H1 (cell line): ENCODE measurements at regions not wholly inside any gene's neighbourhood (a gene's known extent, or its start where the extent isn't known, plus 50 kb on each side); places are given as distances from the start of the nearest gene placed in this dataset.

Source experiments
- CTCF ChIA-PET: fragments of 300-600 bp; sonication (Branson Sonifier 250); formaldehyde crosslinking; loops from one replicate; lab custom pipeline; 2021; ENCODE audit not compliant: partially characterized antibody; lab: Charles Lee
- POLR2A ChIA-PET: fragments of 300-600 bp; sonication (Branson Sonifier 250); formaldehyde crosslinking; loops from one replicate; lab custom pipeline; 2021; ENCODE audit warnings: inconsistent platforms; ENCODE audit not compliant: partially characterized antibody; lab: Charles Lee
- DNase-seq, 2 experiments: peaks; one replicate each; pipeline versions ENCODE4 v3.0.0 to v3.0.0-alpha.2; 2010 to 2022; ENCODE audit warnings: low spot score in 2 of 2, low read depth in 1 of 2, mixed read lengths in 1 of 2
- FAIRE-seq: peaks from 2 replicates; lab custom pipeline; 2011; peaks lifted over from hg19 to GRCh38; lab: Jason Lieb, UNC
- H2AFZ ChIP-seq: 2 replicates; pipeline ENCODE4 v1.8.1; 2012; ENCODE audit warnings: low read length, inconsistent platforms
- H2AK5ac ChIP-seq: 2 replicates; pipeline ENCODE4 v1.6.1; 2013; ENCODE audit warnings: low read depth, low read length
- H2BK120ac ChIP-seq: replicated peaks from 2 replicates; pipeline ENCODE3; 2013; ENCODE audit warnings: low read depth, low read length, inconsistent platforms
- H2BK12ac ChIP-seq: 2 replicates; pipeline ENCODE4 v1.6.1; 2013; ENCODE audit warnings: low read depth, low read length
- H2BK15ac ChIP-seq: 2 replicates; pipeline ENCODE4 v1.6.1; 2013; ENCODE audit warnings: low read length
- H2BK20ac ChIP-seq: 2 replicates; pipeline ENCODE4 v1.6.1; 2013; ENCODE audit warnings: low read length
- H2BK5ac ChIP-seq: 2 replicates; pipeline ENCODE4 v1.6.1; 2013; ENCODE audit warnings: low read depth, low read length
- H3K14ac ChIP-seq: 2 replicates; pipeline ENCODE4 v1.6.1; 2013; ENCODE audit warnings: inconsistent platforms; ENCODE audit not compliant: insufficient read length
- H3K18ac ChIP-seq: 2 replicates; pipeline ENCODE4 v1.6.1; 2013; ENCODE audit warnings: low read length; ENCODE audit errors: extremely low read depth
- H3K23ac ChIP-seq: 2 replicates; pipeline ENCODE4 v1.6.1; 2013; ENCODE audit warnings: inconsistent platforms; ENCODE audit not compliant: insufficient read length
- H3K23me2 ChIP-seq: 2 replicates; pipeline ENCODE4 v1.6.1; 2013; ENCODE audit warnings: low read depth, low read length
- H3K27ac ChIP-seq: 2 replicates; pipeline ENCODE4 v1.6.1; 2011; ENCODE audit warnings: low read depth, low read length, inconsistent platforms
- H3K27me3 ChIP-seq, 4 experiments: replicated peaks in 1 of 4; 1 replicate in 1 of 4; 2 replicates in 3 of 4; pipeline versions ENCODE4 v1.6.1 to v1.8.1; 2011 to 2013; ENCODE audit warnings: low read length in 3 of 4, mild to moderate bottlenecking in 3 of 4, inconsistent platforms in 2 of 4, mixed read lengths in 2 of 4, moderate library complexity in 1 of 4; ENCODE audit not compliant: control insufficient read depth in 3 of 4, insufficient read depth in 3 of 4; ENCODE audit errors: extremely low read depth in 1 of 4
- H3K36me3 ChIP-seq, 4 experiments: 2 replicates each; pipeline versions ENCODE4 v1.6.1 to v1.8.1; 2011 to 2013; ENCODE audit warnings: mild to moderate bottlenecking in 4 of 4, low read length in 3 of 4, moderate library complexity in 2 of 4, control low read depth in 1 of 4, inconsistent platforms in 1 of 4; ENCODE audit not compliant: insufficient read depth in 4 of 4, control insufficient read depth in 2 of 4
- H3K4ac ChIP-seq: replicated peaks from 2 replicates; pipeline ENCODE3; 2013; ENCODE audit warnings: low read length, low read depth, mixed read lengths, inconsistent platforms; ENCODE audit not compliant: insufficient read length
- H3K4me1 ChIP-seq, 4 experiments: replicated peaks in 1 of 4; 1 replicate in 1 of 4; 2 replicates in 3 of 4; pipeline versions ENCODE4 v1.6.1 to v1.8.1; 2011 to 2013; ENCODE audit warnings: low read length in 3 of 4, inconsistent platforms in 2 of 4, mixed read lengths in 1 of 4; ENCODE audit not compliant: insufficient read depth in 4 of 4, control insufficient read depth in 3 of 4
- H3K4me2 ChIP-seq, 2 experiments: 2 replicates each; pipeline versions ENCODE4 v1.6.1 to v1.8.1; 2011 to 2013; ENCODE audit warnings: low read depth in 2 of 2, low read length in 2 of 2, control low read depth in 1 of 2, inconsistent platforms in 1 of 2, mild to moderate bottlenecking in 1 of 2; ENCODE audit not compliant: insufficient read depth in 1 of 2
- H3K4me3 ChIP-seq, 4 experiments: fragments of 200-600, 300-600 bp in 1 of 4; sonication (generic), shearing (Covaris generic), sonication (Bioruptor Twin) in 1 of 4; 2 replicates each; pipeline versions ENCODE4 v1.5.1 to v1.8.1; 2011 to 2016; ENCODE audit warnings: low read length in 4 of 4, low read depth in 3 of 4, control low read depth in 2 of 4, inconsistent platforms in 2 of 4, mild to moderate bottlenecking in 2 of 4, mixed read lengths in 1 of 4, moderate library complexity in 1 of 4; ENCODE audit not compliant: insufficient read depth in 2 of 4; ENCODE audit errors: extremely low read depth in 1 of 4
- H3K56ac ChIP-seq: replicated peaks from 2 replicates; pipeline ENCODE3; 2013; ENCODE audit warnings: low read depth, mild to moderate bottlenecking, mixed read lengths, low read length, inconsistent platforms; ENCODE audit not compliant: insufficient read length
- H3K79me1 ChIP-seq: 2 replicates; pipeline ENCODE4 v1.6.1; 2013; ENCODE audit warnings: low read depth, low read length, control low read depth
- H3K79me2 ChIP-seq, 2 experiments: 2 replicates each; pipeline versions ENCODE4 v1.6.1 to v1.8.1; 2012 to 2013; ENCODE audit warnings: low read length in 2 of 2, mild to moderate bottlenecking in 2 of 2, inconsistent platforms in 1 of 2; ENCODE audit not compliant: insufficient read depth in 2 of 2, control insufficient read depth in 1 of 2
- H3K9ac ChIP-seq, 4 experiments: replicated peaks in 1 of 4; 1 replicate in 1 of 4; 2 replicates in 3 of 4; pipeline versions ENCODE4 v1.6.1 to v1.8.1; 2011 to 2013; ENCODE audit warnings: low read depth in 3 of 4, low read length in 3 of 4, control low read depth in 2 of 4, mild to moderate bottlenecking in 2 of 4, moderate library complexity in 2 of 4, inconsistent platforms in 1 of 4; ENCODE audit errors: extremely low read depth in 1 of 4
- H3K9me3 ChIP-seq, 2 experiments: 2 replicates each; pipeline versions ENCODE4 v1.6.1 to v1.8.1; 2012 to 2013; ENCODE audit warnings: mild to moderate bottlenecking in 2 of 2, moderate library complexity in 2 of 2, control low read depth in 1 of 2, inconsistent platforms in 1 of 2, low read depth in 1 of 2, low read length in 1 of 2, mixed read lengths in 1 of 2; ENCODE audit not compliant: insufficient read depth in 2 of 2
- H4K20me1 ChIP-seq, 2 experiments: replicated peaks in 1 of 2; 2 replicates each; pipeline versions ENCODE3 to v1.8.1; 2011 to 2013; ENCODE audit warnings: inconsistent platforms in 2 of 2, low read length in 2 of 2, mild to moderate bottlenecking in 1 of 2; ENCODE audit not compliant: insufficient read depth in 2 of 2, control insufficient read depth in 1 of 2
- H4K5ac ChIP-seq: 2 replicates; pipeline ENCODE4 v1.6.1; 2013; ENCODE audit warnings: low read length, low read depth, mixed read lengths, inconsistent platforms; ENCODE audit not compliant: insufficient read length
- H4K8ac ChIP-seq: 2 replicates; pipeline ENCODE4 v1.8.0; 2013; ENCODE audit warnings: mild to moderate bottlenecking, moderate library complexity, low read length, inconsistent platforms; ENCODE audit not compliant: insufficient read depth; ENCODE audit errors: extremely low read depth
- H4K91ac ChIP-seq: replicated peaks from 2 replicates; pipeline ENCODE3; 2013; ENCODE audit warnings: low read length, mixed read lengths, inconsistent platforms; ENCODE audit not compliant: insufficient read length
- ATF2 ChIP-seq: IDR thresholded peaks from 2 replicates; pipeline ENCODE4 v1.6.1; 2012; ENCODE audit warnings: low read length, inconsistent platforms
- CBX5 ChIP-seq: fragments of 300-800, 300-1000 bp; sonication (generic); IDR thresholded peaks from 2 replicates; pipeline ENCODE4 v1.7.1; 2016; ENCODE audit warnings: antibody characterized with exemption, low read length, low read depth
- EP300 ChIP-seq, 2 experiments: IDR thresholded peaks; 1 replicate in 1 of 2; 2 replicates in 1 of 2; pipeline ENCODE4 v1.6.1; 2011 to 2012; ENCODE audit warnings: low read depth in 2 of 2, low read length in 2 of 2, mild to moderate bottlenecking in 2 of 2, borderline replicate concordance in 1 of 2, inconsistent platforms in 1 of 2, moderate library complexity in 1 of 2
- GABPA ChIP-seq: IDR thresholded peaks from 2 replicates; pipeline ENCODE4 v1.6.1; 2011; ENCODE audit warnings: mild to moderate bottlenecking, low read length, moderate library complexity, borderline replicate concordance; ENCODE audit not compliant: insufficient read depth
- HDAC2 ChIP-seq, 2 experiments: fragments of 300-600 bp in 1 of 2; sonication (generic) in 1 of 2; IDR thresholded peaks; 2 replicates each; pipeline ENCODE4 v1.6.1; 2011 to 2012; ENCODE audit warnings: low read depth in 2 of 2, low read length in 2 of 2, mild to moderate bottlenecking in 2 of 2, moderate library complexity in 2 of 2, borderline replicate concordance in 1 of 2, inconsistent platforms in 1 of 2
- PHF8 ChIP-seq: fragments of 200-600 bp; sonication (generic); conservative IDR thresholded peaks from 2 replicates; pipeline ENCODE4 v1.7.1; 2012; ENCODE audit warnings: low read depth, mild to moderate bottlenecking, inconsistent platforms, low read length, moderate library complexity
- POU5F1 ChIP-seq: IDR thresholded peaks from 2 replicates; pipeline ENCODE4 v1.6.1; 2011; ENCODE audit warnings: low read depth, mild to moderate bottlenecking, low read length, moderate library complexity
- RAD21 ChIP-seq, 2 experiments: IDR thresholded peaks in 1 of 2; conservative IDR thresholded peaks in 1 of 2; 2 replicates each; pipeline ENCODE4 v1.6.1; 2011; ENCODE audit warnings: low read depth in 2 of 2, low read length in 2 of 2, improper control_type of control experiment in 1 of 2, inconsistent platforms in 1 of 2, mild to moderate bottlenecking in 1 of 2, moderate library complexity in 1 of 2
- TAF7 ChIP-seq: optimal IDR thresholded peaks from 2 replicates; pipeline ENCODE3; 2011; ENCODE audit warnings: low read depth, mild to moderate bottlenecking, inconsistent platforms, low read length, moderate library complexity, borderline replicate concordance
- WGBS, 2 experiments: shearing (Covaris generic) in 1 of 2; methylation state at CpG; one replicate each; pipeline versions ENCODE4 v1.1.6 to v1.1.7; 2013 to 2015; ENCODE audit warnings: low lambda C conversion rate in 2 of 2, mixed read lengths in 2 of 2, inconsistent platforms in 1 of 2, low coverage in 1 of 2, missing lambda C conversion rate in 1 of 2; ENCODE audit not compliant: insufficient replicate concordance in 2 of 2, insufficient coverage in 1 of 2, insufficient read length in 1 of 2; ENCODE audit errors: extremely low coverage in 1 of 2, missing lambda C conversion rate in 1 of 2; 5-methylcytosine and 5-hydroxymethylcytosine counted together

DNA sequence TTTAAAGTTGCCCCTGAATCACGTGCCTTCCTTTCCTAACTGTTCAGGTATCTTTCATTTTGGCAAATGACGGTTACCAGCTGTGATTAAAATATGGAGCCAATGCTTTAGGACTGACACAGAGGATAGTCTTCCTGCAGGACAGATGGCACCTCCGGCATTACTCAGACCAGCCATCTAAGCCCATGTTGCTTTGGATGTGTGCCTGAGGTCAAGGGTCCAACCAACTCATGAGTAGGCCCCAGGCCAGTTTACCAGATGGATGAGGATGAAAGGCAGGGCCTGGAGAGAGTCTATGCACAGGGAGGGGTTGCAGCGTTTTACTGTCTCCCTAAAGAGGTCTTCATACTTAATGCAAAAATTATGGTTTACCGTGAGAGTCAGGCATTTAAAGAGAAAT, 174.0 kb upstream of the GATB start:
- 87% methylated on average over 5 of the region's 5 CpGs; no CpG with 5 or more reads in 1 of the 2 experiments for WGBS, 2 experiments
- H3K36me3 ChIP-seq = no peaks in the 10 kb centered on the region
- no peak overlapping the region for H2BK20ac ChIP-seq
- FAIRE-seq (no peak), DNase-seq (no peak)
- no peak overlapping the region for H4K5ac ChIP-seq
- no peak overlapping the region for H3K18ac ChIP-seq
- H4K91ac ChIP-seq = no peak overlapping the region
- ChIA-PET POLR2A (no interaction called here), CTCF (no interaction called here)
- no peaks in the 10 kb centered on the region for H3K79me1 ChIP-seq
- no peak overlapping the region for H3K4me3 ChIP-seq
- H3K4me1 ChIP-seq = no peaks in the 10 kb centered on the region; a peak in 1 of 7 replicates
- H3K27ac ChIP-seq = no peak overlapping the region
- no peak overlapping the region for H3K4ac ChIP-seq
- H3K9me3 ChIP-seq = no peaks in the 10 kb centered on the region
- no peak overlapping the region for H4K8ac ChIP-seq
- no peak overlapping the region for H3K23ac ChIP-seq
- no peak overlapping the region for H2BK120ac ChIP-seq
- no peak overlapping the region for H2BK15ac ChIP-seq
- no peak overlapping the region for H3K14ac ChIP-seq
- no peaks in the 10 kb centered on the region; the same call in 1 of the 2 replicates for H3K23me2 ChIP-seq
- H2AK5ac ChIP-seq = no peak overlapping the region
- H3K56ac ChIP-seq = no peak overlapping the region
- H3K79me2 ChIP-seq = no peaks in the 10 kb centered on the region
- no peak overlapping the region for H2BK12ac ChIP-seq
- no peaks in the 10 kb centered on the region for H4K20me1 ChIP-seq
- H3K27me3 ChIP-seq = no peaks in the 10 kb centered on the region
- TF ChIP-seq CBX5 (no peak), POU5F1 (no peak), PHF8 (no peak), TAF7 (no peak), HDAC2 (IDR thresholded peaks at IDR 0.05; ENCODE audit: borderline replicate concordance in 1 of 2, low read depth in 2 of 2, low read length in 2 of 2) (no peak), EP300 (IDR thresholded peaks at IDR 0.05; ENCODE audit: borderline replicate concordance in 1 of 2, low read depth in 2 of 2, low read length in 2 of 2) (no peak), GABPA (no peak), RAD21 (IDR thresholded peaks at IDR 0.05 in 1 of 2, conservative IDR thresholded peaks at IDR 0.05 in 1 of 2; ENCODE audit: low read depth in 2 of 2, low read length in 2 of 2) (no peak), ATF2 (no peak)
- H3K9ac ChIP-seq = no peak overlapping the region
- no peak overlapping the region for H2BK5ac ChIP-seq
- H3K4me2 ChIP-seq = no peak overlapping the region
- H2AFZ ChIP-seq = no peak overlapping the region
